K562 (cell line): ENCODE measurements at regions not wholly inside any gene's neighbourhood (a gene's known extent, or its start where the extent isn't known, plus 50 kb on each side); places are given as distances from the start of the nearest gene placed in this dataset.

Experiments
- ATAC-seq: fragments of 200-7000 bp; cut with Tn5 transposase; 3 replicates; pipeline ENCODE4 v1.9.1; 2020; ENCODE audit warnings: moderate library complexity
- BruUV-seq: library from RNA; stranded (reverse); fragments of 400-500 nt; replicated peaks from 2 replicates; lab custom pipeline; 2021; lab: Mats Ljungman, UMichigan
- CTCF ChIA-PET: fragments of 300-600 bp; formaldehyde crosslinking; extraction: SDS; loops from one replicate; lab custom pipeline; 2021; ENCODE audit warnings: low intra/inter-chr PET ratio; lab: Yijun Ruan, JAX
- POLR2A ChIA-PET: fragments of 300-600, 350-650 bp; sonication (Branson Sonifier 250); formaldehyde crosslinking; extraction: SDS; loops from one replicate; lab custom pipeline; 2021; ENCODE audit warnings: antibody characterized with exemption, inconsistent platforms; lab: Yijun Ruan, JAX
- DNase-seq, 4 experiments: peaks; one replicate each; pipeline versions ENCODE4 v3.0.0 to v3.0.0-alpha.2; 2011 to 2018; ENCODE audit warnings: low spot score in 3 of 4, mixed read lengths in 3 of 4; ENCODE audit errors: extremely low read depth in 1 of 4
- FAIRE-seq: peaks from 2 replicates; lab custom pipeline; 2011; peaks lifted over from hg19 to GRCh38; lab: Jason Lieb, UNC
- H2AFZ ChIP-seq: 2 replicates; pipeline ENCODE4 v1.6.0; 2011; ENCODE audit warnings: low read depth, low read length, control low read depth, inconsistent platforms
- H3K27ac ChIP-seq: fragments of 200-600 bp; 3 replicates; pipeline ENCODE4 v1.8.0; 2011; ENCODE audit warnings: low read depth, mild to moderate bottlenecking, control low read depth, inconsistent platforms, low read length, moderate library complexity, mixed read lengths; ENCODE audit errors: extremely low read depth
- H3K27me3 ChIP-seq, 2 experiments: fragments of 300-600 bp in 1 of 2; 2 replicates in 1 of 2; 3 replicates in 1 of 2; pipeline versions ENCODE4 v1.6.0 to v1.8.0; 2011; ENCODE audit warnings: inconsistent platforms in 2 of 2, low read length in 2 of 2, mild to moderate bottlenecking in 1 of 2, mixed read lengths in 1 of 2, moderate library complexity in 1 of 2; ENCODE audit not compliant: control insufficient read depth in 2 of 2, insufficient read depth in 2 of 2
- H3K36me3 ChIP-seq: fragments of 300-600 bp; 3 replicates; pipeline ENCODE4 v1.8.0; 2011; ENCODE audit warnings: mild to moderate bottlenecking, low read length, inconsistent platforms; ENCODE audit not compliant: control insufficient read depth, insufficient read depth
- H3K4me1 ChIP-seq, 2 experiments: fragments of 200-600 bp in 1 of 2; replicated peaks in 1 of 2; 2 replicates in 1 of 2; 3 replicates in 1 of 2; pipeline versions ENCODE4 v1.5.1 to v1.8.0; 2011; ENCODE audit warnings: inconsistent platforms in 2 of 2, low read length in 2 of 2, mild to moderate bottlenecking in 1 of 2, mixed read lengths in 1 of 2, moderate library complexity in 1 of 2; ENCODE audit not compliant: control insufficient read depth in 2 of 2, insufficient read depth in 2 of 2
- H3K4me2 ChIP-seq: 2 replicates; pipeline ENCODE4 v1.6.1; 2011; ENCODE audit warnings: low read length, control low read depth, inconsistent platforms, mixed read lengths; ENCODE audit not compliant: insufficient read depth
- H3K4me3 ChIP-seq: fragments of 200-600 bp; sonication (generic), shearing (Covaris generic); 2 replicates; pipeline ENCODE4 v1.5.1; 2016; ENCODE audit warnings: control low read depth, inconsistent platforms
- H3K79me2 ChIP-seq: fragments of 200-600 bp; 3 replicates; pipeline ENCODE4 v1.8.0; 2011; ENCODE audit warnings: low read length, inconsistent platforms; ENCODE audit not compliant: control insufficient read depth, insufficient read depth
- H3K9ac ChIP-seq, 2 experiments: 2 replicates each; pipeline versions ENCODE4 v1.6.0 to v1.6.1; 2011; ENCODE audit warnings: low read depth in 2 of 2, low read length in 2 of 2, control low read depth in 1 of 2, inconsistent platforms in 1 of 2, mild to moderate bottlenecking in 1 of 2, mixed read lengths in 1 of 2; ENCODE audit not compliant: insufficient read depth in 1 of 2
- H3K9me1 ChIP-seq: one replicate; pipeline ENCODE4 v1.6.0; 2011; ENCODE audit warnings: inconsistent platforms, mild to moderate bottlenecking, low read length, moderate library complexity; ENCODE audit not compliant: control insufficient read depth, insufficient read depth
- H3K9me3 ChIP-seq: replicated peaks from 2 replicates; pipeline ENCODE4 v1.5.1; 2011; ENCODE audit warnings: low read depth, low read length, inconsistent platforms; ENCODE audit not compliant: control insufficient read depth, insufficient read depth
- H4K20me1 ChIP-seq: replicated peaks from 2 replicates; pipeline ENCODE4 v1.6.1; 2011; ENCODE audit warnings: low read length, inconsistent platforms, mixed read lengths; ENCODE audit not compliant: control insufficient read depth, insufficient read depth
- AFF4 ChIP-seq: sonication (generic); formaldehyde crosslinking; IDR thresholded peaks from 2 replicates; pipeline ENCODE4 v1.8.0; 2023; ENCODE audit warnings: mild to moderate bottlenecking, missing genetic modification reagents
- ATF7 ChIP-seq: fragments of 450-650 bp; IDR thresholded peaks from 2 replicates; pipeline ENCODE4 v1.7.1; 2014; ENCODE audit warnings: mild to moderate bottlenecking, moderate library complexity
- BRD4 ChIP-seq: fragments of 200-600 bp; sonication (generic); IDR thresholded peaks from 2 replicates; pipeline ENCODE4 v1.6.1; 2017; ENCODE audit warnings: inconsistent platforms
- CXXC5 ChIP-seq: fragments of 250-450 bp; sonication (Bioruptor Pico); IDR thresholded peaks from 2 replicates; pipeline ENCODE4 v1.8.0; 2022; ENCODE audit warnings: inconsistent platforms, mild to moderate bottlenecking, moderate library complexity
- ELF2 ChIP-seq: fragments of 250-450 bp; sonication (Bioruptor Pico); IDR thresholded peaks from 2 replicates; pipeline ENCODE4 v1.5.0; 2021; ENCODE audit warnings: mild to moderate bottlenecking
- GTF2E2 ChIP-seq: fragments of 200-800 bp; sonication (Bioruptor generic); IDR thresholded peaks from 2 replicates; pipeline ENCODE4 v1.6.1; 2016; ENCODE audit warnings: missing genetic modification characterization, missing compliant biosample characterization
- NFRKB ChIP-seq: fragments of 450-650 bp; IDR thresholded peaks from 2 replicates; pipeline ENCODE4 v1.6.1; 2016; ENCODE audit warnings: low read depth
- NRF1 ChIP-seq, 2 experiments: fragments of 450-650 bp; IDR thresholded peaks in 1 of 2; conservative IDR thresholded peaks in 1 of 2; 2 replicates each; pipeline ENCODE4 v1.6.1; 2014; ENCODE audit warnings: mild to moderate bottlenecking in 2 of 2
- STAT6 ChIP-seq: sonication (generic); formaldehyde crosslinking; IDR thresholded peaks from 2 replicates; pipeline ENCODE4 v1.8.1; 2023; ENCODE audit warnings: mild to moderate bottlenecking, missing genetic modification reagents
- ZBTB43 ChIP-seq: sonication (generic); formaldehyde crosslinking; IDR thresholded peaks from 2 replicates; pipeline ENCODE4 v1.8.0; 2023; ENCODE audit warnings: mild to moderate bottlenecking, missing genetic modification reagents
- ZC3H11A ChIP-seq: IDR thresholded peaks from 2 replicates; pipeline ENCODE4 v1.6.1; 2012; ENCODE audit warnings: low read depth, low read length, improper control_type of control experiment
- ZNF324 ChIP-seq: fragments of 250-450 bp; sonication (Bioruptor Pico); IDR thresholded peaks from 2 replicates; pipeline ENCODE4 v1.4.0; 2020; ENCODE audit warnings: mild to moderate bottlenecking
- WGBS: fragments of 100-300 bp; shearing (Covaris generic); methylation state at CpG from one replicate; pipeline ENCODE4 v1.1.6; 2016; ENCODE audit warnings: low coverage, mixed read lengths; ENCODE audit not compliant: insufficient coverage; ENCODE audit errors: missing lambda C conversion rate; 5-methylcytosine and 5-hydroxymethylcytosine counted together
- in situ Hi-C: fragments of 300-500 bp; cut with MboI; formaldehyde crosslinking; loops from 4 replicates; pipeline ENCODE4 v1.15.0; 2018; ENCODE audit warnings: inconsistent platforms, mixed read lengths
- intact Hi-C: fragments of 100-400 bp; cut with micrococcal nuclease; formaldehyde crosslinking; loops from 2 replicates; pipeline ENCODE4 v1.14.2; 2022
- TF ChIP-seq, protein P1 (sequence below): fragments of 450-650 bp; IDR thresholded peaks from 2 replicates; pipeline ENCODE4 v1.6.1; 2017; ENCODE audit warnings: mild to moderate bottlenecking, moderate library complexity

DNA sequence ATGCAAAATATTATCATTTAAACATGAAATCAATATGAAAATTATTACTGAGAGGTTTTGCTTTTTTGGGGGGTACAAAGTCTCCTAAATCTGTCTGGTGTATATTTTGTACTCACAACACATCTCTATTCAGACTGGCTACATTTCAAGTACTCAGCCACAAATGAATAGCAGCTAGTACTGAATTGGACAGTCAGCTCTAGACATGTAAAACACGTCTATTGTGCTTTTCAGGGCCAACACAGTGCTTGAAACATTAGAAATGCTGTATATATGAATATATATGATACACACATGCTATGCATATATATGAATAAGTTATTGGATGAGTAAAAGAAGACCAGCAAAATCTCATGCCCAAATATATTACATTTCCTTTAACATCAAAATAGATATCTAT, 103.8 kb upstream of the CFAP20DC start:
- Histone ChIP-seq H3K4me3 (no peak overlapping the region), H3K27ac (no peak overlapping the region), H3K9ac (no peak overlapping the region), H2AFZ (no peak overlapping the region), H3K79me2 (no peaks in the 10 kb centered on the region), H3K4me2 (no peak overlapping the region), H3K4me1 (no peaks in the 10 kb centered on the region), H3K9me3 (no peaks in the 10 kb centered on the region), H3K27me3 (no peaks in the 10 kb centered on the region; a peak in 1 of 5 replicates), H3K36me3 (no peaks in the 10 kb centered on the region), H4K20me1 (no peaks in the 10 kb centered on the region), H3K9me1 (no peaks in the 10 kb centered on the region)
- intact Hi-C loops (no loop called here), in situ Hi-C loops (no loop called here)
- no TSS peak for BruUV-seq
- ATAC-seq, result no peak
- DNase-seq, result no peak
- ChIA-PET CTCF (no interaction called here), POLR2A (no interaction called here)
- FAIRE-seq, result no peak
- WGBS, result 0% methylated on average over 1 of the region's 1 CpG
- no peak for TF ChIP-seq CXXC5 (CRISPR knock-in tag)
- no peak for TF ChIP-seq ZC3H11A
- no peak for TF ChIP-seq ZBTB43 (CRISPR knock-in tag)
- TF ChIP-seq STAT6 (CRISPR knock-in tag), result no peak
- no peak for TF ChIP-seq AFF4 (CRISPR knock-in tag)
- TF ChIP-seq NFRKB, result no peak
- no peak for TF ChIP-seq ATF7
- TF ChIP-seq GTF2E2 (tag), result no peak
- no peak for TF ChIP-seq ZNF324 (CRISPR knock-in tag)
- no peak for TF ChIP-seq BRD4
- TF ChIP-seq, protein P1, sequence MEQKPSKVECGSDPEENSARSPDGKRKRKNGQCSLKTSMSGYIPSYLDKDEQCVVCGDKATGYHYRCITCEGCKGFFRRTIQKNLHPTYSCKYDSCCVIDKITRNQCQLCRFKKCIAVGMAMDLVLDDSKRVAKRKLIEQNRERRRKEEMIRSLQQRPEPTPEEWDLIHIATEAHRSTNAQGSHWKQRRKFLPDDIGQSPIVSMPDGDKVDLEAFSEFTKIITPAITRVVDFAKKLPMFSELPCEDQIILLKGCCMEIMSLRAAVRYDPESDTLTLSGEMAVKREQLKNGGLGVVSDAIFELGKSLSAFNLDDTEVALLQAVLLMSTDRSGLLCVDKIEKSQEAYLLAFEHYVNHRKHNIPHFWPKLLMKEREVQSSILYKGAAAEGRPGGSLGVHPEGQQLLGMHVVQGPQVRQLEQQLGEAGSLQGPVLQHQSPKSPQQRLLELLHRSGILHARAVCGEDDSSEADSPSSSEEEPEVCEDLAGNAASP, result no peak
- no peak for TF ChIP-seq NRF1 (conservative IDR thresholded peaks at IDR 0.05 in 1 of 2, IDR thresholded peaks at IDR 0.05 in 1 of 2)
- no peak for TF ChIP-seq ELF2 (CRISPR knock-in tag)
